ENCODE measurements at regions not wholly inside any gene's neighbourhood (a gene's known extent, or its start where the extent isn't known, plus 50 kb on each side); places are given as distances from the start of the nearest gene placed in this dataset.

DNA sequence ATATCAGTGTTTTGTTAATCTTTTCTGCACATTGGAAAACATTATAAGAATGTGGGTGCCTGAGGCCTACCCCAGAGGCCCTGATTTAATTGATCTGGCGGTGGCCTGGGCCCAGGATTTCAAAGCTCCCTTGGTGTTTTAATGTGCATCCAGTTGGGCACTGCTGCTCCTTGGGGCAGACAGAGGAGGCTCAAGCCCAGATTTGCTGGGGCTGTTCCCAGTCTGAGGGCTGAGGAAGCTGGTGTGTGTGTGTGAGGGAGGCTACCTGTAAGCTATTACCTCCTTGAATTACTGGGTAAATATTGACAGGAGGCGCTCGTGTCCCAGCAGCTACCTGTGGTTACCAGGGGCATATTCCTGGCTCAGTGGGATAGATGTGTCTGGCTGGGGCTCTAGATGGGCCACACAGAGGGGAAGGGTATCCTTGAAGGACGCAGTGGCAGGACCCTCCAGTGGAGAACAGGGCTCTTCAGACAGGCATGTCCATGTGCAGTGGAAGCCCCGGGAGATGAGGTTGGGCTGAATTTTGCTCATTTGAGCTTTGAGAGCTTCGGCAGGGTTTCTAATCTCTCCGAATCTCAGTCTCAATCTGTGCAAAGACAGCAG lies 975.4 kb upstream of the ZNF722 start:
- ATAC-seq (ENCODE audit: insufficient read depth, low FRiP score), result no peak
- Histone ChIP-seq H3K27me3 (ENCODE audit: control insufficient read depth in 3 of 3, insufficient read depth in 3 of 3, low read length in 2 of 3) (no peaks in the 10 kb centered on the region), H3K36me3 (ENCODE audit: control insufficient read depth in 4 of 4, insufficient read depth in 4 of 4, low read length in 4 of 4) (no peaks in the 10 kb centered on the region), H3K9ac (ENCODE audit: insufficient read depth in 1 of 2, low read length in 2 of 2) (no peak overlapping the region), H3K9me3 (ENCODE audit: control insufficient read depth in 4 of 4, insufficient read depth in 3 of 4, low read length in 3 of 4) (peaks cover 0 to 24% (median 11%) of the 10 kb centered on the region in 4 donors), H3K4me1 (ENCODE audit: control insufficient read depth in 5 of 5, insufficient read depth in 5 of 5, low read length in 5 of 5) (no peaks in the 10 kb centered on the region), H3K4me3 (no peak overlapping the region), H3K27ac (ENCODE audit: low read depth in 1 of 2, low read length in 1 of 2) (no peak overlapping the region)
- DNase-seq, result no peak
- TF ChIP-seq, protein P1, sequence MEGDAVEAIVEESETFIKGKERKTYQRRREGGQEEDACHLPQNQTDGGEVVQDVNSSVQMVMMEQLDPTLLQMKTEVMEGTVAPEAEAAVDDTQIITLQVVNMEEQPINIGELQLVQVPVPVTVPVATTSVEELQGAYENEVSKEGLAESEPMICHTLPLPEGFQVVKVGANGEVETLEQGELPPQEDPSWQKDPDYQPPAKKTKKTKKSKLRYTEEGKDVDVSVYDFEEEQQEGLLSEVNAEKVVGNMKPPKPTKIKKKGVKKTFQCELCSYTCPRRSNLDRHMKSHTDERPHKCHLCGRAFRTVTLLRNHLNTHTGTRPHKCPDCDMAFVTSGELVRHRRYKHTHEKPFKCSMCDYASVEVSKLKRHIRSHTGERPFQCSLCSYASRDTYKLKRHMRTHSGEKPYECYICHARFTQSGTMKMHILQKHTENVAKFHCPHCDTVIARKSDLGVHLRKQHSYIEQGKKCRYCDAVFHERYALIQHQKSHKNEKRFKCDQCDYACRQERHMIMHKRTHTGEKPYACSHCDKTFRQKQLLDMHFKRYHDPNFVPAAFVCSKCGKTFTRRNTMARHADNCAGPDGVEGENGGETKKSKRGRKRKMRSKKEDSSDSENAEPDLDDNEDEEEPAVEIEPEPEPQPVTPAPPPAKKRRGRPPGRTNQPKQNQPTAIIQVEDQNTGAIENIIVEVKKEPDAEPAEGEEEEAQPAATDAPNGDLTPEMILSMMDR (IDR thresholded peaks at IDR 0.05; ENCODE audit: control extremely low read depth, extremely low read depth), result no peak
- 80 to 87% methylated on average over 7 of the region's 7 CpGs for WGBS, 2 donors

DNA sequence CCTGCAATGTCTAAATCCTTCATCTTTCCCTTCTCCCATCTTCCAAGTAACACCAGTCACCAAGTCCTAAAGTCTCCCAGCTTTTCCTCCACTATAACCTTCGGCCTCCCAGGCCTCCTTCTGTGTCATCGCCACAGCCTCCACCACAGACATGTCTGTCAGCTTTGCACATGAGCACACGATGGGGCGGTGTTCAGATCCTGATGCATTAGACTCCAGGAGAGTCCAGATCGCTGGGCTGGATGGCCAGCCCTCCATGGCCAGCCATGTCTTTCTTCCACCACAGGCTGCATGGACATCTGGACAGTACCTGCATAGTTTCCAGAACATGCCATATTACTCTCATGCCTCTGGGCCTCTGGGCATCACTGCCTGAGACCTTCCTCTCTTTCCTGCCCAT lies 974.2 kb upstream of the ZNF722 start:
- 73 to 79% methylated on average over 5 of the region's 5 CpGs for WGBS, 2 donors
- Histone ChIP-seq H3K4me3 (no peak overlapping the region), H3K36me3 (ENCODE audit: control insufficient read depth in 4 of 4, insufficient read depth in 4 of 4, low read length in 4 of 4) (no peaks in the 10 kb centered on the region), H3K9me3 (ENCODE audit: control insufficient read depth in 4 of 4, insufficient read depth in 3 of 4, low read length in 3 of 4) (peaks cover 0 to 27% (median 12%) of the 10 kb centered on the region in 4 donors), H3K27ac (ENCODE audit: low read depth in 1 of 2, low read length in 1 of 2) (no peak overlapping the region), H3K9ac (ENCODE audit: insufficient read depth in 1 of 2, low read length in 2 of 2) (no peak overlapping the region), H3K27me3 (ENCODE audit: control insufficient read depth in 3 of 3, insufficient read depth in 3 of 3, low read length in 2 of 3) (no peaks in the 10 kb centered on the region), H3K4me1 (ENCODE audit: control insufficient read depth in 5 of 5, insufficient read depth in 5 of 5, low read length in 5 of 5) (no peaks in the 10 kb centered on the region)
- TF ChIP-seq, protein P1 (IDR thresholded peaks at IDR 0.05; ENCODE audit: control extremely low read depth, extremely low read depth), result no peak
- DNase-seq (no peak), ATAC-seq (ENCODE audit: insufficient read depth, low FRiP score) (no peak)

DNA sequence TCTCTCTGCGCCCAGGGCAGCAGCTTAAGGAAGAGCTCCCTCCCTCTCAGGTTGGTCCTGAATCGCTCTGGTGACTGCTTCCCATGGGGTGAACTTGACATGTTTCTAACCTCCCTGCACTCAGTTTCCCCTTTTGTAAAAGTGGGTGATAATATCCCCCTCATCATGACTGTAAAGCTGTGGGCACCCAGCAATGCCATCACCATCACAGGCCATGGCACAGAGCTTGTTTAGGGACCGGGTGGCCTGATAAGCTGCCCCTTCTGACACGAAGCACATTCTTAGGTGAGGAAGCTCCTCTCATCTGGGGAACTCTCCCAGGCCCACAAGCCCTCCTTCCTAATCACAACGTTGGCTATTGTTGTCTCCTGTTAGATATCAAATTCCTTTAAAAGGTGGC lies 972.8 kb upstream of the ZNF722 start:
- Histone ChIP-seq H3K4me1 (ENCODE audit: control insufficient read depth in 5 of 5, insufficient read depth in 5 of 5, low read length in 5 of 5) (no peaks in the 10 kb centered on the region), H3K36me3 (ENCODE audit: control insufficient read depth in 4 of 4, insufficient read depth in 4 of 4, low read length in 4 of 4) (no peaks in the 10 kb centered on the region), H3K4me3 (no peak overlapping the region), H3K27ac (ENCODE audit: low read depth in 1 of 2, low read length in 1 of 2) (no peak overlapping the region), H3K9ac (ENCODE audit: insufficient read depth in 1 of 2, low read length in 2 of 2) (no peak overlapping the region), H3K27me3 (ENCODE audit: control insufficient read depth in 3 of 3, insufficient read depth in 3 of 3, low read length in 2 of 3) (no peaks in the 10 kb centered on the region), H3K9me3 (ENCODE audit: control insufficient read depth in 4 of 4, insufficient read depth in 3 of 4, low read length in 3 of 4) (peaks cover 0 to 27% (median 13%) of the 10 kb centered on the region in 4 donors)
- DNase-seq (no peak), ATAC-seq (ENCODE audit: insufficient read depth, low FRiP score) (no peak)
- WGBS, 2 donors, result 60 to 66% methylated on average over 5 of the region's 5 CpGs
- TF ChIP-seq, protein P1 (IDR thresholded peaks at IDR 0.05; ENCODE audit: control extremely low read depth, extremely low read depth), result no peak

DNA sequence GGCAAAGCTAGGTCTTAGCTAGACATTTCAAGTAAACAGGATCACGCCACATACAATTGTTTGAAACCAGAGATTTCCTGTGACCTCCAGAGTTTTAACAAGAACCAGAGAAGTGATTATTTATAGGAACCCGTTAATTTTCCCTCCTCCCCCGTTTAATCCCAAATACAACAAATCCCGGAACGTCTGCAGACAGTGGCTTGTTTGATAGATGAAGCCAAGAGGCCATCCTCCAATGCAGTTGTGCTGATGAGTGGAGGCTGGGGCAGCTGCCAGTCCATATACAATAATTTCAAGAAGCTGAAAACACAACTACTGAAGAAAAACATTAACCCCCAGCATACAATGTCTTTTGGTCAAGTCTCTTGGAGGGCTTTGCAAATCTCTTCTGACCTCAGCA lies 971.6 kb upstream of the ZNF722 start:
- H3K9me3 ChIP-seq (ENCODE audit: control insufficient read depth in 4 of 4, insufficient read depth in 3 of 4, low read length in 3 of 4), result peaks cover 0 to 34% (median 17%) of the 10 kb centered on the region in 4 donors
- DNase-seq, result no peak
- 68 to 84% methylated on average over 5 of the region's 5 CpGs for WGBS, 2 donors

More for the DNA sequence above, 971.6 kb upstream of the ZNF722 start:
- no peak overlapping the region for H3K27ac ChIP-seq (ENCODE audit: low read depth in 1 of 2, low read length in 1 of 2)
- no peaks in the 10 kb centered on the region for H3K4me1 ChIP-seq (ENCODE audit: control insufficient read depth in 5 of 5, insufficient read depth in 5 of 5, low read length in 5 of 5)
- ATAC-seq (ENCODE audit: insufficient read depth, low FRiP score), result no peak
- no peak overlapping the region for H3K9ac ChIP-seq (ENCODE audit: insufficient read depth in 1 of 2, low read length in 2 of 2)
- H3K4me3 ChIP-seq, result no peak overlapping the region
- TF ChIP-seq, protein P1 (IDR thresholded peaks at IDR 0.05; ENCODE audit: control extremely low read depth, extremely low read depth), result no peak
- H3K27me3 ChIP-seq (ENCODE audit: control insufficient read depth in 3 of 3, insufficient read depth in 3 of 3, low read length in 2 of 3), result no peaks in the 10 kb centered on the region
- no peaks in the 10 kb centered on the region for H3K36me3 ChIP-seq (ENCODE audit: control insufficient read depth in 4 of 4, insufficient read depth in 4 of 4, low read length in 4 of 4)
